NCI-H2227 (cell line): ENCODE measurements at regions not wholly inside any gene's neighbourhood (a gene's known extent, or its start where the extent isn't known, plus 50 kb on each side); places are given as distances from the start of the nearest gene placed in this dataset.

Experiments
- DNase-seq: peaks from one replicate; lab custom pipeline; 2025; ENCODE audit not compliant: unreplicated experiment; lab: John Stamatoyannopoulos, UW

GRCh38 chr22:48452766-48453165 lies 1374.9 kb downstream of the BRD1 start:
- DNase-seq, result no peak

DNA sequence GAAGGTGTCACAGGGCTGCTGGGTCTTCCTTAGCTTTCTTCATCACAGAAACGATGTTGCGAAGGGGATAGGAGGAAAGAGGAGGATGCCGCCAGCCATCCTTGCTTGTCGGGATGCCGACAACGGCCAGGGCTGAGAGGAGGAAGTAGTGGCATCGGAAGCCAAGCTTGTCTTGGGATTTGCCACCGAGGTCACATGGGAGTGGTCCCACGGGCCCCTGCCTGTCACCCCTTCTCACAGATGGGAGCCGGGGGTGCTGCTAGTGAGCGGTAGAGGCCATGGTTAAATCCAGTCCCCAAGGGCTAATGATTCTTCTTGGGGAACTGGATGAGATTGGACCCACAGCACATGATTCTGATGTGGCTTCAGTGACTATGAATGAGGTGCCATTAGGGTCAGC lies 1375.8 kb downstream of the BRD1 start:
- no peak for DNase-seq

DNA sequence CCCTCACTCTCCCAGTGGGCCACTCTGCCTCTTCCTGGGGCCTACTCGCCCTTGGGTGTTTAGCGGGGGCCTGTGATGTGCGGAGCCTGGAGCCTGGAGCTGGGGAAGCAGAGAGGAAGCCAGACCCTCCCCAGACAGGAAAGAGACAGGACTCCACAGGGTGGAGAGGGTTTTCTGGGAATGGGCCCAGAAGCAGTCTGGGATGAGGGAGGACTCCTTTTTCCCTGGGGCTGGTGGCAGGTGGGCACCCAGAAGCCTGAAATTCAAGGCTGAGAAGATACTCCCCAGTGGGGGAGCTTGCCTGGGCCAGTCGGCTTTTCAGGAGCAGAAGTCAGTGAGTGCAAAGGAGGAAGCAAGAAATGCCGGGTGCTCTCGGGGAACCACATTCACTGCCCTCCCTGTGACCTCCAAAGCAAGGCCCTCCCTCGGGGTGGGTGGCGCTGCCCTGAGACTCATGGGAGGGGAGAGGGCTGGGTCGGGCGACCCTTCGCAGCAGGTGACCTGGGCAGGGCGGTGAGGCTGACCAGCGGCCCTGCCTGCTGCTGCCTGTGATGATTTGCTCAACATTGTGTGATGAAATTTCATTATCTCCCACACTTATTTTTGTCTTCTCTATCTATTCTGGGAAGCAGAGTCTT lies 1377.4 kb downstream of the BRD1 start:
- no peak for DNase-seq

- DNase-seq, result no peak
Measured at GRCh38 chr22:48449466-48450187, 1378.0 kb downstream of the BRD1 start.

DNA sequence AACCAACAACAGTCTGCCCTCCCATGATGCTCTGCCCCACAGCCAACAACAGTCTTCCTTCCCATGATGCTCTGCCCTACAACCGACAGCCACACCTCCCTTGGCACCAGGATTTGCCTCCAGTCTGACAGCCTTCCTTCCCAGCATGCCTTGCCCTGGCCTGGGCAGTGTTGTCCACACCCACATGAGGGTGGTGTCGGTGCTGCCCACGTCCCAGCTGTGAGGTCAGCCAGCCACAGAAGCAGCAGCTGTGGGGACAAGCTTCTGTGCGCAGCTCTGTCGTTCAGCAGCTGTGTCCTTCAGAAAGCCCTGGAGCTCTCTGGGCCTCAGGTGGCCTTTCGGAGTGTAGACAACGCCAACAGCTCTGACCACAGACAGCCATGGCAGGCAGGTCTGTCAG lies 1378.9 kb downstream of the BRD1 start:
- no peak for DNase-seq

DNA sequence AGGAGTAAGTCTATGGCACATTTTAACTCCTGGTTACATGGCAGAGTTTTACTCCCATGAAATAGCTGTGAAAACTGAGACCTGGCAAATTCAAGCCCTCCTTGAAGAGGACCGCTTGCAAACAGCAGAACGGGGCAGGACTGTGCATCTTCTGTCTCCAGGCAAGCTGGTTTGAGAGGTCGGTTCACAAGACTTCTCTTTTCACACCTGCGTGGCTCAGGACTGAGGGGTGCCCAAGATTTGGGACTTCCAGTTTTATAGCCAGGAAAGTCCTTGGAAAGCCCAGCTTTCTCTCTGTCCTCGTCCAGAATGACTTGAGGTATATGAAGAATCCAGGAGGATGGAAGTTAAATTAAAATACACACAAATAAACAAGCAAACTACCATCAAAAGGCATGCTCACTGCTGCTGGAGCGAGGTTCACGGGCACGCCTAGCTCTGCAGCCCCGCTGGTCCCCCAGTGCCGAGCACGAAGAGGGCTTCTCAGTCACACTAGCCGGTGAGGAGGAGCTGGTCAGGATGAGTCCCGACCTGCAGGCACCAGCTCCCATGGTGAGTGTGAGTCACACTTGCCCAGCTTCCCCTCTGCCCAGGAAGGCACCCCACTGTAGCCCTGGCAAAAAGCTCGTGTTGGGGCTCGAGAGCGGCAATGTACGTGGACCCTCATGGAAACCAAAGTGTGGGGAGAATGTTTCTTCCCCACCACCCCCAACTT lies 1382.4 kb downstream of the BRD1 start:
- no peak for DNase-seq

- DNase-seq, result no peak
Measured at GRCh38 chr22:48444320-48445112, 1383.2 kb downstream of the BRD1 start.

DNA sequence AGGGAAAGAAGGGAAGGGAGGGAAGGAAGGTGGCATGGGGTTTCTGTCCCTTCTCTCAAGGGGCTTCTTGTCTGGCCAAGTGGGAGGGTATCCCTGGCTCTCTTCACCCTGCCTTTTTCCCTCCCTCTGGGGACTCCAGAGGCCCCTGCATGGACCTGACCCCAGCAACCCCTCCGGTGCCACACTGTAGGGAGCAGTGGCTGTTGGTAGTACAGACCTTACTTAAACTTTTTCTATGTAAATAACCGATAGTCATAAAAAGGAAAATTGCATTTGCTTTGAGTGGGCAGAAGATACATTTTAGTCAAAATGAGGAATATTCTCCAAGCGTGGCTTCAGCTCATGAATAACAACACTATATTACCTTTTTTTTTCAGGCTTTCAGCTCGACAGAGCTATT lies 1384.0 kb downstream of the BRD1 start:
- DNase-seq, result no peak

GRCh38 chr22:48442663-48443062 lies 1385.0 kb downstream of the BRD1 start:
- DNase-seq, result no peak

- DNase-seq, result no peak
Measured at GRCh38 chr22:48441553-48441850, 1386.2 kb downstream of the BRD1 start.

GRCh38 chr22:48440673-48441552 lies 1386.8 kb downstream of the BRD1 start:
- DNase-seq, result no peak

DNA sequence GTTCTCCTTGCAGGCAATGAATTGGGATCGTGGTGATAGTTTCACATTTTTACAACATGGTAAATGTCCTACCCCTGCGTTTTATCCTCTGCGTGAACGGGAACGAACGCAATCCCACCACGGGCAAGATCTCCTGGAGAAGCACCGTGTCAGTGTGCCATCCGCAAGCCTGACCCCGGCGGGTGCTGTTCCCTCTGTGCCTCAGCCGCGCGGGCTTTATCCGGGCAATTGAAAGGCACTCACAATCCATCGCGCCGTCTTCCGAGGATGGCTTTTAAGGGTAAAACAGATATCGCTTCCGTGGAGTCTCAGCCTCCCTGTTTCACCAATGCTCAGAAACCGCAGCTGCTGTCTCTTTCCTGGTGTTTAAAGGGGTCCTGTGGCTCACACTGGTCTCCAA lies 1387.5 kb downstream of the BRD1 start:
- DNase-seq, result no peak

DNA sequence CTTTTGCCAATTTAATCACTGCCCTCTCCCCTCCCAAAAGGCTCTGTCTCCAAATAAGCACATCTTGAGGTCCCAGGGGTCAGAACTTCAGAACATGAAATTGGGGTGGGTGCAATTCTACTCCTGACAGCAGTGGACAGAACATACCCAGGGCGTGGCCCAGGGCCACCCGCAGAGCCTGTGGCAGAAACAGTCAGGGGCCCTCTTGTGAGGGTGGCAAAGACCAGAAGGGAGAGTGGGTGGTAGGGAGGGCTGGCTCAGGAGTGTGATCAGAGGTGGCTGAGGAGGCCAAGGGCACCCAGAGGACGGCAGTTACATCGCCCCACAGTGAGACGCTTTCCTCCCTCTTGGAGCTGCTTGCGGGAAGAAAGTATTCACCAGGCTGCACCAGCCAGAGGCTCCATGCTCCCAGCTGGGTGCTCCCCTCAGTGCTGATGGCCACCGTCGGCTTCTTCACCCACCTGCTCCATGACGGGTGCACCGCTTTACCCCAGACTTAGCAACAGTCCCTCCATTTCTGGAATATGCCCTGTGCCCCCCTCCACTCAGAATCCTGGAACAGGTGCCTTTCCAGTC lies 1388.0 kb downstream of the BRD1 start:
- DNase-seq, result no peak

DNA sequence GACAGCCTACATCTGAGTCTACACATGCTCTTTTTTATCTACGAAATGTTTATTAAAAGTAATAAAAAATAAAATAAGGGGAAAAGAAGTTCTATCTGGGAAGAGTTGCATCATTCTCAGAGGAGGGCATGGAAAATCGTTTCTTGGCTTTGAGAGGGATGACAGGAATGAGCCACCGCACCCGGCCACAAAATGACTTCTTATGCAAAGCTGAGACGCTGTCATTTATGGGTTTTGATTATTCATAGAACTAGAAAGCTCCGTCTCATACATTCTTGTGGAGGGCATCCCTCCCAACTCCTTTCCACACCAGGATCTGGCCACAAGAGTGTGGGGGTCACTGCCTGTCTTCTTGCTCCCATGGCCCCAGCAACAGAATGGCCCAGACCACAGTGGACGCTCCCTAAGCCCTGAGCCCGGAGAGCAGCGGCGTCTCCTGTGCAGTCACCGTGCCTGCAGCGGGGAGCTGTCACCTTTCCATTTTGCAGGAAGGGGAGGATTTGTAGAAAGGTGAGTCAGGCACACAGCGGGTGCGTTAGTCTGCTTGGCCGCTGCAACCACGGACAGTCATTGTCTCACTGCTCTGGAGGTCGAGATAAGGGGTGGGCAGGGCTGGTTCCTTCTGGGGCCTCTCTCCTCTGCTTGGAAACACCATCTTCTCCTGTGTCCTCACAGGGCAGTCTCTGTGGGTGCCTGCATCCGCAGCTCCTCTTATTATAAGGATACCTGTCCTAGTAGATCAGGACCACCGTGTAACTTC lies 1388.7 kb downstream of the BRD1 start:
- no peak for DNase-seq

- DNase-seq, result no peak
Measured at GRCh38 chr22:48438096-48438495, 1389.6 kb downstream of the BRD1 start.

DNA sequence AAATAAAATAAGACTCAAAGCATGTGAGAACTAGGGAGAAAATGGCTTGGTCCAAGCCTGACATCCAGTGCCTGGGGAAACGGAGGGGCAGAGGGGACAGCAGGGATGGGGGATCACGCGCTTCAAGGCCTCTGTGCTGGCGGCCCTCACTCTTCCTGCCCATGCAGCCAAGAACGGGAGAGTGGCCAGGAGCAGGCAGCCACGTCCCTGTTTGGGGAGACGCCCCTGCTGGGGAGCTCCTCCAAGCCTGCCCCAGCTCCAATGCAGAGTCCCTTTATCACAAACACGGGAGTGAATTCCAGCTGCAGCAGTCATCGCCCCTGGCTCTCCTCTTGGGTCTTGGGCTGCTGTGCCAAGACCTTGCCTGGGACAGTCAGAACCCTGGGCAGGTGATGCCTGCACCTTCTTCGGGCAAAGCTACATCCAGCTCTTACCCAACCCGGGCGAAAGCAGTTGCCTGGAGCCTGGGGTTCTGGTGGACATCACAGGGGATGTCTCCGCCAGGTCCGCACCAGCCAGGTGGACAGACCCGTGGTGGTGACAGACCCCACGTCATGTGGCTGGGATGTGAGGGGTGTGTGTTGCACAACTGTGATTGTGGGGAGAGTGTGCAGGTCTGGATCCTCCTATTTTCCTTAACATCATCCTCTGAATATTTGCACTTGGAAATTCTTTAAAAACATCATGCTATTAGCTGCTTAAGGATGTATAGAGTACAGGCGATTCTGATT lies 1391.3 kb downstream of the BRD1 start:
- DNase-seq, result no peak

DNA sequence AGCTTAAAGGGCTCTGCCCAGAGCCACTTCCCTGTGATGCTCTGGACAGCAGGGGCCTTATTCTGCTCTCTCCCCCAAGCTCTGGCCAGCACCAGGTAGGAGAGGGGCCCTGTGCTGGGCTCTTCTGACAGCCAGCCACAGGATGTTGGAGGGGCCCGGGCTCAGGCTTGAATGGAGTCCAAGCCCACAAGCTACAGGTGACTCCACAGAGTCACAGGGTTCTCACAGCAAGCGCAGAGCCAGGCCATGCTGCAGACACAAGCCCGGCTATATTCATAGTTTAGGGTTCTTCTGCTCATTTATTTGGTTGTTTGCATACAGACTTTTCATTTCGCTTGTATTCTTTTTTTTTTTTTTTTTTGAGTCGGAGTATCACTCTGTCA lies 1392.8 kb downstream of the BRD1 start:
- no peak for DNase-seq

GRCh38 chr22:48434156-48434867 lies 1393.4 kb downstream of the BRD1 start:
- no peak for DNase-seq
